ENCODE measurements at regions not wholly inside any gene's neighbourhood (a gene's known extent, or its start where the extent isn't known, plus 50 kb on each side); places are given as distances from the start of the nearest gene placed in this dataset.
"Not testable (repeated sequence)": the region's sequence is repeated elsewhere in the genome, so short reads cannot be mapped to it uniquely, and the experiment has no call there.

DNA sequence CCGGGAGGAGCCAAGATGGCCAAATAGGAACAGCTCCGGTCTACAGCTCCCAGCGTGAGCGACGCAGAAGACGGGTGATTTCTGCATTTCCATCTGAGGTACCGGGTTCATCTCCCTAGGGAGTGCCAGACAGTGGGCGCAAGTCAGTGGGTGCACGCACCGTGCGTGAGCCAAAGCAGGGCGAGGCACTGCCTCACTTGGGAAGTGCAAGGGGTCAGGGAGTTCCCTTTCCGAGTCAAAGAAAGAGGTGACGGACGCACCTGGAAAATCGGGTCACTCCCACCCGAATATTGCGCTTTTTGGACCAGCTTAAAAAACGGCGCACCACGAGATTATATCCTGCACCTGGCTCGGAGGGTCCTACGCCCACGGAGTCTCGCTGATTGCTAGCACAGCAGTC is 400.8 kb upstream of the KLHL29 start:
- not testable (repeated sequence) for DNase-seq (ENCODE audit: low spot score)

DNA sequence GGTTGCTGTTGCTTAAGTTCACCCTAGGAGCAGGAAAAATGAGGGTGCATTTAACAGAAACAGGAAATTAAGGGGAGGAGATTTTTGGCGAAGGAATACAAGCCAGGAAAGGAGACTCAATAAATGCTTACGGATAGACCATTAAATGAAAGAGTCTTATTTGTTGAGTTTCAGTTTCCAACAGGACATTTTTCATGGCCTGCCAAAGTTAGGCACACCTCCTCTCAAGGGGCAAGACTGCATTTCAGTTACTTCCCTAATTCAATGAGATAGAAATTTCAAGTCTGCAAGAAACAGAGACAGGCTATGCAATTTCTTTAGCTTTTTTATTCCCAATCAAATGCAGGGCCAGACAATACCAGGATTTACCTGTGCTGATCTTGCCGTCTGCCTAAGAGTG is 394.7 kb upstream of the KLHL29 start:
- no peak for DNase-seq (ENCODE audit: low spot score)

DNA sequence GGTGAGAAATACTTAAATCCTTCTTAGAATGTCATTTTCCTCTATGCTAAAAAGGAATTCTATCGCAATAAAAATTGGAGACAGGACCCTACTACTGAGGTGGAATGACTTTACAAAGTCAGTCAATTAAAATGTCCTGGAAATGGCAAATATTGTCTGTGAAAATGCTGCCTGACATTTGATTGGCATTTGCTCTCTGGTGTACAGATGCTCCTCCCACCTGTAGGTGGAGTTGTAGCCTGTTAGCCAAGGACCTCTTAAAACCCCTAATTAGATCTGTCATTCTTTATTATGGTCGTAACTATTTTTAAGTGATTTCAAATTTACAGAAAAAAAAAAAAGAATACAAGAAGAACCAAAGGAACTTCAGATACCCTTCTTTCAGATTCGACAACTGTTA is 393.1 kb upstream of the KLHL29 start:
- DNase-seq (ENCODE audit: low spot score) = no peak

DNA sequence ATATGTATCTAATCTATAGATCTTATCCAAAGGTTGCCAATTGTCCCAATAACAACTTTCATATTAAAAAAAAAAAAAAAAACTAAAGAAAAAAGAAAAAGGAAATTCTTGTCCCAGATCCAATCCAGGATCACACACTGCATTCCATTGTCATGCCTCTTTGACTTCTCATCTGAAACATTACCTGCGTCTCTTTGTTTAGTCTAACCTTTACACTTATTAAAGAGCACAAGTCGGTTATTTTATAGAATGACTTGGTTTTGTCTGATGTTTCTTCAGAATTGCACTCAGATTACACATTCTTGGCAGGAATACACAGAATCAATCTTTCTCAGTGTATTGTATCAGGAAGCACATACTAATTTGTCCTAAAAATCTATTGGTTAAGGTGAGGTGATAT is 392.5 kb upstream of the KLHL29 start:
- DNase-seq (ENCODE audit: low spot score) = no peak

DNA sequence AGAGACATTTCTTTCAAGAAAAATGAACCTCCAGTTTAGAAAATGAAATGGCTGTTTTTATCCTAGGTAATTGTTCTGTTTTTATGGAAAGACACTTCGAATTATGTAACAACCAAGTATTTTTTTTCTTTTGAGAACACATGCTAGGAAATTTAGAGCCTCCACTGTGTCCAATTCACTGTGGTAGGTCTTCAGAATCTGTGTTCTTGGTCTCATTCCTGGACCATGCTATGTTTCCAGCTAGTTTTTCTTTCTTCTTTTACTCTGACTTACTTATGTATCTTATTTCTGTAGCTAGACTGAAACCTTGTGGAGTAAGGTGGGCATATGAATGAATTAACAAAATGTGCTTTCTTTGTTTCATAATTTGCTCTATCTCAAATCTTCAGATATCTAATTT is 391.7 kb upstream of the KLHL29 start:
- no peak for DNase-seq (ENCODE audit: low spot score)

DNA sequence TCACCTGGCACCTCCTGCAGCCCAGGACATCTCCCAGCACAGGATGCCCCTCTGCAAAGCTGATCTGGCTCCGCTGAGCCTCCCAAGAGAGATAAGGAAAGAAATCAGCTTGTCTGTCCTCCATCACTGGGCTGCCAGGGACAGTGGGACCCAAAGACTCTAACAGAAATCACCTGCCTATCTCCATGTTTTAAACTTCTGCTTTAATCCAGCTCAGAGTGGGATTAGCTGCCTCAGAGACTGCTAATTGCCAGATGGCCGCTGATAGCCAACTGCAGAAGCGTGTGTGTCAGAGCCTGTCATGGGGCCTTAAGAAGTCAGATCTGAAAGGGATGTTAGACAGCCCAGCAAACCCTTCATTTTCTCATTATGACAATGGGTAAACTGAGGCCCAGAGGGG is 389.4 kb upstream of the KLHL29 start:
- DNase-seq (ENCODE audit: low spot score) = no peak

DNA sequence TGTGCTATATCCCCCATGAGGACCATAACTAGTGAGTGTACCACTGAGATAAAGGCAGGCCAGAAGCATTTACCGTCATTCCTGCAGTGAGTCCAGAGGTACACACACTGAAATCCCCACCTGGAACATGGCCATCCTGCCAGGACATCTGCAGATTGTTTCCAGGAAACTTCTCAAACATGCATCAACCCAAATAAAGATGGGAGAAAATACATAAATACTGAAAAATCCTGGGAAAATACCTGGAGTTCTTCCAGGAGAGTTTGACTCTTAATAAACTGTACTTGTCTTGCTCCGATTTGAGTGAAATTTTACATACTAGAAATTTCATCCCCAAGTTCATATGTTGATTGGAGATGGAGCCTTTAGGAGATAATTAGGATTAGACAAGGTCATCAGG is 388.1 kb upstream of the KLHL29 start:
- DNase-seq (ENCODE audit: low spot score) = no peak

DNA sequence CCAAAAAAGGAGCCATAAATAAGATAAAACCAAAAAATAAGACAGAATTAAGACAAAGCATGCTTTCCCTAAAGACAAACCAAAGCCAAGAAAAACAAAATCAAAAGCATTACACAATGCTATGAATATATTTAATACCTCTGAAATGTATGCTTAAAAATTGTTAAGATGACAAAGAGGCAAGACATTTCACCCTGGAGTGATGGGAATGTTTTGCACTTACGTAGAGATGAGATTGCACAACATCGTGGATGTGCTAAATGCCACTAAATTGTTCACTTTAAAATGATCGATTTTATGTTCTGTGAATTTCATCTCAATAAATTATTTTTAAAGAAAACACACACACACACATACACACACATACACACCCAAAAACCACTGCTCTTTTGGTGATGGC is 386.6 kb upstream of the KLHL29 start:
- DNase-seq (ENCODE audit: low spot score) = no peak

DNA sequence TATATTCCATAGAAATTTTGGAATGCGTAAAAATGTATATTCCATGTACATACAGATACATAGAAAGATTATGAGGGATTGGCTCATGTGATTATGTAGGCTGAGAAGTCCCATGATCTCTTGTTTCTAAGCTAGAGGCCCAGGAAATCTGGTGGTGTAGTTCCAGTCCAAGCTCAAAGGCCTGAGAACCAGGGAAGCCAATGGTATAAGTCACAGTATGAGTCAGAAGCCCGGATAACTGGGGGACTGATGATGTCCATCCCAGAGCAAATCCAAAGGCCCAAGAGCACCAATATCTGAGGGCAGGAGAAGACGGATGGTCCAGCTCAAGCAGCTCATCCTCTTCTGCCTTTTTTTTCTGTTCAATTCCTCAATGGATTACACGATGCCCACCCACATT is 385.0 kb upstream of the KLHL29 start:
- DNase-seq (ENCODE audit: low spot score) = no peak

DNA sequence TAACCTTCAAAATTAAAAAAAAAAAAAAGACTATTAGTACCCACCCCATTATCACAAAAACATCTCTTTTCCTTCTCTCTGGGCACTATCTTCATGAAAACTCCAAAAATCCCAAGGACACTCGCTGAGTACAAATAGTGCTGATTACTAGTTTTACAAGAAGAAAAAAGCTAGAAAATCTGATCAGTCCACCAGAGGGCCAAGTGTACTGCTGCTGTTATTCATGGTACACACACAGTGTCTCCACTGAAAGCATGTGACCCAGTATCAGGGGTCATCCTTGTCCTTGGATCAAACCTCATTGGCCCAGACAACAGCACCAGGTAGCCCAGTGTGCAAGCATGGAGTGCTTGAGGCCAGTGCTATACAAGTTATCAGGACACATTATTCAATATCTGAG is 382.7 kb upstream of the KLHL29 start:
- DNase-seq (ENCODE audit: low spot score) = no peak

DNA sequence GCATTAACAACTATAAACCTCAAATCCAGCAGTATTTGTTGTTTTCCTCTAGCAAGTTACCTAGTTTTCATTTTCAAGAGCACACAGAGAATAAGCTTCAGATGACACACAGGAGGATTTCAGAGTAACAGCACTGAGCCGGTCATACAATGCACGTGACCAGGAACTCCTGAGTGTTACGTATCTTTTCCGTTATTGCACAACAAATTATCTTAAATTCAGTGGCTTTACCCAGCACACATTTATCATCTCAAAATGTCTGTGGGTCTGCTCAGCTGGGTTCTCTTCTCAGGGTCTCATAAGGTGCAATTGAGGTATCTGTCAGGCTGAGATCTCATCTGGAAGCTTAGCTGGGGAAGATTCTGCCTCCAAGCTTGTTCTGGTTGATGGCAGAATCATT is 379.5 kb upstream of the KLHL29 start:
- no peak for DNase-seq (ENCODE audit: low spot score)

DNA sequence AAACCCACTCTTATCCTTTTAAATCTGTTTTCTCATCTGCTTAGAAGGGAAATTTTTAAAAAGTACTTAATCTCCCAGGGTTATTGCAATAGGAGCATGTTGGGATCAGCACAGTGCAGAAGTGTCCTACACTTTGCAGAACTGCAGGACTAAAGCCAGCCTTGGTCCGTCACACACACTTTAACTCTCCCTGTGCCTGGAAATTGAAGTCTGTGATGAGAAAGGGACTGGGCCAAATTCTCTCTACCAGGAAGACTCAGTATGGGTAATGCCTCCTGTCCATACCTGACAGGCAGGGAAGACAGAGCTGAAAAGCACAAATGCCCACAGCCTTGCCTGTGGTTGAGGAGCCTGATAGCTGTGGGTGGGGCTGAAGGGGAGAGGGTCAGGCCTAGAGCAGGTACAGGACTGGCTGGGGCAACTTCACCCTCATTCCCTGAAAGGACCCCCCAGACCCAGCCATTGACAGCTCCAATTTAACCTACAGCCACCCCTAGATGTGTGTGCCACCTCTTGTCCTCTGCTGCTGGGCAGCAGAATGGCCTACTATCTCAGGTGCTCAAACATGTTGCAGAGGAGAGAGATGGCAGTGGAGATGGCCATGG is 377.2 kb upstream of the KLHL29 start:
- no peak for DNase-seq (ENCODE audit: low spot score)

DNA sequence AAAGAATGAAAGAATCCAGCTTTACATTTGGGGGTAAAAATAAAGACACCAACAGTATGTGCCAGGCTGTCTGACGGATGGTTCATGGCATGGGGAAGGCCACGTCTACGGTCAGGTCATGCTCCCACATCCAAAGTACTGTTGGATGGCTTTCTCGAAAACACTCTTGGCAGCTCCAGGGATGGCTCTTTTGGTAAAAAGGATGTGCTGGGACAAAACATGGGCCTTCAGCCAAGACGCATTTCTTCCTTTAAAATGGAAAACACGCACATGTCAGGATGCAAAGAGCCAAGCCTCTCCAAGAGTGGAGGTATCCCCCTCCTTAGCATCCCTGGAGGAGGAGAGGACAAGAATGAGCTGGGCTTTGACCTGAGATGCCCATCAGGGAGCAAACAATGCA is 376.5 kb upstream of the KLHL29 start:
- DNase-seq (ENCODE audit: low spot score) = no peak

DNA sequence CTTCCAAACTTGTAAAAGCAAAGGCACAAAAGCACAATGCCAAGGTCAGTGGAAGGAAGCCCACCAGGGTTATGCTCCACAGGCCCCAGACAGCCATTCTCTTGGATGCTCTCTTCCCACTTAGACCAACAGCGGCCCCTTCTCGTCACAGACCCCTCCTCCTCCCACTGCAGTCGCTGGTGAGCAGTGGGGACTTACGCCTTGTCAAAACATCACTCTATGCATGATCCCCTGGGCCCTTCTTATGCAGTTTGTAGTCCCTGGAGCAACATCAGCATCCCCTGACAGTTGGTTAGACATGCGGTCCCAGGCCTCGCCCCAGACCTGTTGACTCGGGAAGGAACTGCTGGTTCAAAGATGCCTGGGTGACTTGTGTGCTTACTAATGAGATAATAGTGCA is 376.0 kb upstream of the KLHL29 start:
- no peak for DNase-seq (ENCODE audit: low spot score)

DNA sequence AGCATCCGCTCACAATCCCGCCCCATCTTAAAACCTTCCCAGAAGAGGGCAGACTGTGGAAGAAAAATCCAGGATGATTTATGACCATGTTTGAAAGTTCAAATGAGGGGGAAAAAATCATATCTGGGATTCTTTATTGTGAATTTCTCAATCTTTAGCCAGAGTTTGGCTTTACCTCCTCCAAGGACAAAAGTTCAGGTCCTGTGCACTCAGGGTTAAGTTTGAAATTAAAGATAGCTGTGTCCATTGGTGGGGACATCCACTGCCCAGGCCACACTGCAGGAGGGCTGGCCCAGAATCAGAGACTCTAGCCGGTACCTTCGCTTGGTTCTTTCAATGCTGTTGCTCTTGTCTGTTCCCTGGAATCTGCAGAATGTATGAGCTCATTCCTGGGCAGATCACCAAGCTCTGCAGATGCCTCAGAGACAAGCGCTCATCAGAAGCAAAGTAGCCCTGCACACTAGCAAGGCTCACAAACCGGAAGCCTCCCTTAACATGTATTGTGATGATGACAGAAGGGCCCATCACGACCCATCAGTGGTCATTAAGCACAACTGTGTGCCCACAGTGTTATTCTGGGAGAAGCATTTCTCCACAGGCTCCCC is 375.3 kb upstream of the KLHL29 start:
- no peak for DNase-seq (ENCODE audit: low spot score)

DNA sequence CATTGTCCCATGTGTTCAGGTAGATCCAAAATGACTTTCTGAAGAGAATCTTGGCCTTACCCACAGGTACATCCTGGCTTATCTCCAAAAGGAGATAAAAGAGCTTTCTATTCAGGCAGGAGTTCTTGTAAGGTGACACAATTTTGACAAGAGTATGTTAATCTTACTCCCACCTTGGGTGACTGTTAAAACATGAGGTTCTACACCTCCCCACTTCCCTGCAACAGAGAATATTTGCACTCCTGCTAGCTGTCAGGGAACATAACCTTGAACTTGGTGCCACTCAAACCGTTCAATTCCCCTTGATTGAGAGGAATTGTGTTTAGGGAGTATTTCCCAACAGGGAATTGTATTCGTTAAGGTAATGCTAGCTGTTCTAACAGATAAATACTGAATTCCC is 372.5 kb upstream of the KLHL29 start:
- DNase-seq (ENCODE audit: low spot score) = no peak

DNA sequence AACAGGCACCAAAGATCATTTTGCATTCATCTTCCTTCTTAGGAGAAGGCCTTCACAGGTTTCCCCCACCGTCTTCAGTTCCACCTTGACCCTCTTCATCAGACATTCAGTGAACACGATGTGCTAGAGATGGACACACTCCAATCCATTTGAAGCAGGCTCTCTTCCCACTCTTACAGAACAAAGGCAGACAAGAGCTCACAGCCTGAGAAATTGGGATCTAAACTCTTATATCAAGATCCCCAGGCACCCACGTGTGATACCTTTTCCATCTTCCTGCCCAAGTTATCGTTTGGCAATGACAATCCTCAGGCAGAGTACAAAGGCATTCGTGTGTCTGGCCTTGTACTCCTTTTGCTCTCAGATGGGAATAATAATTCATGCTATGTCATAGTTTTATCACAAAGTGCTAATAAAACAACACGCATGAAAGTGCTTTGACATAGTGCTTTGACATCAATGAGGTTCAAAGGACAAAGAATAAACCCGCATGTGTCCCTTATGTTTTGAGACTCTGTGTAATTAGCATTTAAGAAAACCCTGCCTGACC is 369.3 kb upstream of the KLHL29 start:
- no peak for DNase-seq (ENCODE audit: low spot score)

DNA sequence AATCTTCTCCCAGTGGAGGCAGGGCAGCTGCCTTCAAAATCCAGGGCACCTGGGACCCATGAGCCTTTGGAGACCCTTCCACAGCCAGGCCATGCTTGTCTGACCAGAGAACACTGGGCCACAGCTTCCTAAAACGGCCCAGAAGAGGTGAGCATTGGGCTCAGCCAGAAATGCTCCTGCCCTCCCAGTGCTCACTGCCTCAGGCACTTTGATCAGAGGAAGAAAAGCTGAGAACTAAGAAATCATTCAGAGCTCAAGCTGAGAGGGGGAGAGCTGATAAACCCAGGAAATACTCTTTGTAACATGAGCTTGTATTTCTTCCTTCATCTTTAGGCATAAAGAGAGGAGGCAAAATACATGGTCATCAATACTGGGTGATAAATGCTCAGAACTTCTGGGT is 365.5 kb upstream of the KLHL29 start:
- no peak for DNase-seq (ENCODE audit: low spot score)

DNA sequence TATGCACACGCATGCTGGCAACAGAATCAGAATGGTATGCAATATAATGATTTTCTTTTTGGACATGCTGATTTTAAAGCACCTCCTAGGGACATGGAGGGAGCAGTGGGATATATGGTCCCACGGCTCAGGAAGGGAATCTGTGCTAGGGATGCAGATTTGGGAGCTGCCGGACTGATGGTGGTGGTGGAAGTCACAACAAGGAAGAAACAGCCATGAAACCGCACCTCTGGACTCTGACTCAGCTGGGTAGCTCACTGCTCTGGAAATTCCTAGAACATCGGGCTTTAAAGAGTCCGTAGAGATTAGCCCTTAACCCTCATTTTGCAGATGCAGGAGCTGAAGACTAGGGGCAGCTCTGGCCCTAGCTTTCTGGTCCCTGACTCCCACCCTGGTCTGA is 364.3 kb upstream of the KLHL29 start:
- no peak for DNase-seq (ENCODE audit: low spot score)

DNA sequence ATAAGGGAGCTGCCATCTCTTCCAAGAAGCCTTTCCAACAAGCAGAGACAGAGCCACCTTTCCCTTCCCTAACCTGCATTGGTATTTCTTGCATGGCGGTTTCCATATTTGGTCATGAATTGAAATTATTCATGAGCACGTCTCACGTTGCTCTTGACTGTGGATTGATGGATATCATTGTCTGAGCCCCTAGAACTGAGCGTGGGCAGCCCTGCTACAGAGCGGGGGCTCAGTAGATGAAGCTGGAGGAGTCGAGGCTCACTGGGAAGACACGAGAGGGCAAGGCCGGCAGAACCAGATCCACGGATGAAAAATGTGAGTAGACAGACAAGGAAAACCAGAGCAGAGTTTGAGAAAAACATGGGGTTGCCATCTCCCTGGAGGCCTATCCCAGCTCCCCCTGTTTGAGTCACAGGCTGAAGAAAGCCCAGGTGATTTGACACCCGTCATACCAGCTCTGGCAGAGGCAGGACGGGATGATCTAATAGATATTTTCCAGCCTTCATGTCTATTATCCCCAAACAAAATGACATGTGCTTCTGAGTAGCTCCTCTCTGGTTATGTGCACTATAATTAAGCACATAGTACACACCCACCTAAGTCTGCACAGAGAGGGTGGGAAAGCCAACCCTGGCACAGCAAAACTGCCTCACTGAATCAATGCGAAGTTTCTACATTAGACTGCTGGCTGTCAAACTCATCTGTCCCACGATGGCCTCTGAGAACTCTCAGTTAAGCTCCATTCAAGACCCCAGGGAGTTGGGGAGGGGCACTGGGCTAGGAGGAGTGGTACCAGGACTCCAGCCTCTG is 363.5 kb upstream of the KLHL29 start:
- no peak for DNase-seq (ENCODE audit: low spot score)

DNA sequence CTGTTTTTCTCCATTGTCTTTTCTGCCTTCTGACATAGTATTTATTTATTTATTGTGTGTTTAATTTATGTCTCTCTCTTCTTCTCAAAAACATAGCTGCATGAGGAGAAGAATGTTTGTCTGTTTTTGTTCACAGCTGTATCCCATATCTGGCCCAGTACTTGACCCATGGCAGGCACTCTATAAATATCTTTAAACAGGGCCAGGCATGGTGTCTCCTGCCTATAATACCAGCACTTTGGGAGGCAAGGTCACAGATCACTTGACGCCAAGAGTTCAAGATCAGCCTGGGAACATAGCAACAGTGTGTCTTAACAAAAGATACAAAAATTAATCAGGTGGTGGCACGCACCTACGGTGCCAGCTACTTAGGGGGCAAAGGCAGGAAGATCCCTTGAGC is 361.3 kb upstream of the KLHL29 start:
- no peak for DNase-seq (ENCODE audit: low spot score)

DNA sequence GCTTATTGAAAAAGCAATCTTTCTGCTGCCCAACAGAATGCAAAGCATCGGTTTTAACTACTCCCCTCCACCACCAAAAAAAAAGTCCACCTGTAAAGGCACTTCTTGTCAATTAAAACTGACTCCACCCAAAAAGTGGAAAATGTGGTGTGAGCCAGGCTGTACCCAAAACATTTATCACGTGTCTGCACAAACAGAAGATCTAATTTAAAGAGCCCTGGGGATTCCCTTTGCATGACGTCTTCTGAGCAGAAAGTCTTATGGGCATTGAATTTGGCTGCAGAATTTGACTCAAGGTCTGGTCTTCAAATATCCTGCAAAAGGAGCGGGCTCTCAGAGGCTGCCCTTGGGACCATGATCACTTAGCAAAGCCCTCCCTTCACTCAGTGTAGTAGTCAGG is 358.3 kb upstream of the KLHL29 start:
- DNase-seq (ENCODE audit: low spot score) = no peak

DNA sequence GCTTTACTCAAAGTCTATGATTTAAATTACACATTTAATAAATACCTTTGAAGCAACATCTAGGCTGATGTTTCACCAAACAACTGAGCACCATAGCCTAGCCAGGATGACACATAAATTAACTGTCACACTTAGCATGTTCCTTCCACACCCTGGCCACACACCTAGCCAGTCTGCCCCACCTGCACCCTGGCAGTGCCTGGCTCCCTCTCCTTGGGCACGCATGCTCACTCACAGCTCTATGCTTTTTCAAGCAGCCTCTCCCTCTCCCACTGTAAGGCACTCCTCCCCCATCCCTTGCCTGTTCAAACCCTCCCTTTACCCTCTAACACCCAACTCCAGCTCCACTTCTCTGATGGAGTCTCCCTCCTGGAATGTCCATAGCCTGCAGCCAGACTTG is 357.6 kb upstream of the KLHL29 start:
- no peak for DNase-seq (ENCODE audit: low spot score)

All from ecto neural progenitor cell (in vitro differentiated cells).